ENCODE measurements at regions not wholly inside any gene's neighbourhood (a gene's known extent, or its start where the extent isn't known, plus 50 kb on each side); places are given as distances from the start of the nearest gene placed in this dataset.
"Not testable (repeated sequence)": the region's sequence is repeated elsewhere in the genome, so short reads cannot be mapped to it uniquely, and the experiment has no call there.

DNA sequence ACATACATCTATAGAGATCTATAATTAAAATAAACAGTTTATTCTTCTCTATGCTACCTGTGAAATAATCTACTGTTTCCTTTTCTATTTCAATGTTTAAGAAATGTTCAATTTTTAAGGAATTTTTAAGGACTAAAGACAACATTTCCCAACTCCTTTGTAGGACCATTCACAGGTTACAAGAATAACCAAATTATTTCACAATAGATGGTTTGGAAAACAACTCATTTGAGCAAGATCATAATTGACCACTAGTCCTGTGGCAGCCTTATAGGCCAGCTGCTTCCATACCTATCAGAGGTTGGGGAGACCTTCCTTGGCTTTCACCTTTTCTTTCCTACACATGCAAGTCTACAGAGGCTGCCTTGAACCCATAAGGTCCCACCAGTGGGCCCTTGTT is 193.7 kb downstream of the TTC39B start:
- intact Hi-C loops (cut with DNase I) = no loop called here
- no peak for DNase-seq

DNA sequence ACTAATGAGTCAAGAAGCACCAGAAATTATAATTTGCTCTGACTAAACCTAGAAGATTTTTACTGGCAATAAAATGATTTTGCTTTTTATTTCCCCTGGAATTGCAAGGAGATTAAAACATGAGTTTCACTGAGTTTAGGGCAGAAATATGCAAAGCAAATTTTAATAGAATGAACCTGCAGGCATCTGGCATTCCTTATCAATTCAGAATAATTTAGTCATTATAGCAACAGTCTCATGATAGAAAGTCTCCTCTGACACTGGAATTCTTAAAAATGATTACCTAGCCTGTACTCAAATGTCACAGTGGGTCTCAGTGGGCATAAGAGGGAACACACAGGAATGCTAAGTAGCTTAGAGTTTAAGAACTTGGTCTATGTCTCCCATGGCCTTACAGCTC is 195.9 kb downstream of the TTC39B start:
- intact Hi-C loops (cut with DNase I) = no loop called here
- no peak for DNase-seq

DNA sequence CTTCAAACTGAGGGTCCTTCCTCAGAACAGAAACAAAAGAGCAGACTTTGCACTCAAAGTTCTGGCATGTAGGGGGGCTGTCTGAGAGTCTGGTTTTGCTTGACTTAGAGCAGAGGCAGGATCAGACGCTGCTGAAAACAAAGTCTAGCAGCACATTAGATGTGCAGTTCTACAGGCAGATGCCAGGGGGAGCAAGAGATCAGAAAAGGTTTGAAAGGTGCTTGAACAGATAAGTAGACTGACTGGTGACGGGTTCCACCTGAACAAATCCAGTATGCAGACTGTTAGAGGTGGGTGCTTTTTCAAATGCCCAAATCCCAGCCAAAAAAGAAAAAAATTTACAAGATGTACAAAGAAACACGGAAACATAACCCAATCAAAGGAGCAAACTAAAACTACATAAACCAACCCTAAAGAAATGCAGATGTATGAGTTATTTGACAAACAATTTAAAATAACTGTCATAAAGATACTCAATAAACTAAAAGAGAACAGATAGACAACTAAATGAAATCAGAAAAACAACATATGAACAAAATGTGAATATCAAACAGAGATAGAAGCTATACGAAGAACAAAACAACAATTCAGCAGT is 194.7 kb upstream of the FREM1 start:
- intact Hi-C loops (cut with DNase I) = no loop called here

DNA sequence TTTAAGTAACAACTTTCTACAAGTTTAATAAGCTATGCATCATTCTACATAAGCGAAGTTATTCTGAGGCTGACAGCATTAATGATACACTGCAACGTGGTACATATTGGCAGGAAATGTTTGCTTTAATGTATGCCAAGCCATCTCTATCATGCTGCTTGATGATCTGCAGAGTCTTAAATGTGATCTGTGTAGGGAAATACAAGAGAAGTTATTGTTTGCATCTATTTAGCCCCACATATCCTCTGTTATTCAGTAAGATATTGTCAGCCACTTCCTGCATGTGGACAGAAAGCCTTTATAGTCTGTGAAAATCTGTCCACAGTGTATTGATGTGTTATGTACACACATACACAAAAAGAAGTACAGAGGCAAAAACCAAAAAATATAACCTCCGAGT is 193.1 kb upstream of the FREM1 start:
- intact Hi-C loops (cut with DNase I) = no loop called here

More for the DNA sequence above, 194.7 kb upstream of the FREM1 start:
- DNase-seq = peak in 29 of 42 donors; percentile 6 to 69 (median 34)

DNA sequence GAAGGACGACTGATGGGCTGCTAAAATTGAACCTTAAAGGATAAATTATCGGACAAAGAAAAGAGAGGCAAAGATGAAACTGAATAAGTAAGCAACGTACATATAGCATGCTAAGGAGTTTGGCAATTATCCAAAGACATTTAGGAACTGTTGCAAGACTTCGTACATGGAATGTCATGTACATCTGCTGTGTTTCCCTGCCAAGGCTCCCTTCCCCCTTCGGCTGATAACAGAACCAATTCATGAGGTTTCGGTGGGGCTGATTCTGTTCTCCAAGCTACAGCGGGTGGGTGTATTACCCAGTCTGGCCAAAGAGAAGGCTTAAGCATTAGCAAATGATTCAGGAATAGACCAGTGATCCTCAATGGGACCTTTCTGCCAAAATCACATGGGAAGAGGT is 190.9 kb upstream of the FREM1 start:
- intact Hi-C loops (cut with DNase I) = no loop called here
- DNase-seq = no peak

More for the DNA sequence above, 193.1 kb upstream of the FREM1 start:
- no peak for DNase-seq

DNA sequence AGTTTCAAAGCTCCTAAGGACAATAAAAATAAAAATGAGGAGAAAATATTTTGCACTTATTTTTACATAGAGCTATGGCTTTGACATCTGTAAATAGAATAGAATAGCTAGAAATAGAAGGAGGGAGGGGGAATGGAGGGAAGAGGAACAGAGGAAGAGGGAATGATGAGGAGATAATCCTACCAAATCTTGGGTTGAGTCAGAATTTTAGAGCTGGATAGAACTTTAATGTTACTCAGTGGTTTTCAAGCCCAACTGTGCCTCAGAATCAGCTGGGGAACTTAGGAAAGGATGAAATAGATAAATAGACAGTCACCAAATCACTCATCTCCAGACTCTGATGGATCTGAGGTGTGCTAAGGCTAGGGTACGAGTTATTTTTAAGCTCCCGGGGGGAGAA is 190.3 kb upstream of the FREM1 start:
- intact Hi-C loops (cut with DNase I) = no loop called here
- no peak for DNase-seq

DNA sequence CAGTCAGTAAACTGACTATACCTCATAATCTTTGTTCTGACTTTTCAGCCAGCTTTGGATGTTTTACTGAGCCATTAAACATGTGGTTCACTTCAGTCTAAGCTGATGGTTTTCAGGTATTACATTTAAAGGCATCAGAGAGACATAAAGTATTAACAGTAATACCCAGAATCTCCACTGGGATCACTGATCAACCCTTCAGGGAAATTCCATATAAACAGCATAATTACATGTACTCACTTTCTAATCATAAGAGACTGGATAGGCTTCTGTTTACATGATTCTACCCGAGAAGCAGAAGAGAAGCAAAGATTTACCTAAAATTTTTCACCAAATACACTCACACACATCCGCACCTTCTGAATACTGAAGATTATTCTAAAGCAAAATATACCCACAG is 186.7 kb upstream of the FREM1 start:
- DNase-seq = no peak
- intact Hi-C loops (cut with DNase I) = no loop called here

DNA sequence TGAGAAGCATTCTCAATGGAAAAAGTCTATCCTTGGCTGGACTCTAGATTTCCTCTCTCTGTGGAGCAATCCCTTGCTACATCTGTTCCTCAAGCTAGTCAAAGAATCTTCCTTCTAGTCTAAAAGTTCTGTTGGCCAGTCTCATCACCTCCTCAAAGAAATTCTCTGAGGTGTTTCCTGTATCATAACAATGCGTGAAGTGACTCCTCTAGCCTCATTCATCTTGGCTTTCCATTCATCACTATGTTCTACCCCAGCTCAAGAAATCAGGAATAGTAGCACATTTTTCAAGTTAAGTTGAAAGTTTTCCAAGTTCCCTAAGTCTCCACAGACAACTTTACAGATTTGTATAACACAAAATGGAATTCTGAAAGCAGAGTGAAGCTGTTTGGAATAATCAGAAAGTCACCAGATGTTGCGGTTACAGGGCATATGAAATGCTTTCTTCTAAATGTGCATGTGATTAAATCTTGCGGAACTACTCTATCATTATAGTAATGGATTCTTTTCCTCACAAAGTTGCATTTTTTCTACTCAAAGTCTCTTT is 176.6 kb upstream of the FREM1 start:
- DNase-seq = no peak
- intact Hi-C loops (cut with DNase I) = no loop called here

DNA sequence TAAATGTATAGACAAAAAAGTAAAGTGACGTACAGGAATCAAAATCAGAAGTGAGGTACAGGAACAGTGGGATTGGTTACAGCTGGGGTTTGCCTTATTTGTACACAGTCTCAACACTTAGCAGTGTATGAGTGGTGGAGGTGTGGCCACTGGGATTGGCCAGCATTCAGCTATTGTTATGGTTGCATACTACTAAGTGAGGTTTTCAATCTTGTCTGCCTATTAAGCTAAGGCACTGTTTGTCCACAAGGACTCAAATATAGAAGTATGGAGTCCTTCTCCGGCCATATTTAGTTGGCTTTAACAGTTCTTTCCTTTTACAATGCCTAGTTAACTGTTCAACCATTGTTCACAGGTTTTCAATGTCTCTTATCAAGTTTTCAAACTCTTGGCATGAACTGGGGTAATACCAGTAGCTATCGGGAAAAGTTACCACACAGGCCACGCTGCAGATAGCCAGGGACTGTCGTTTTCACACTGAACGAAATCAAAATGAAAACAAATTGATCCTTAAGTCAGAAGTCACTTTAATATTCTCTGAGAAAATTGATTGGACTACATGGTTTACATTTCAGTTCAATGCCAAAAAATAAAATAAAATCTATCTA is 176.0 kb upstream of the FREM1 start:
- intact Hi-C loops (cut with DNase I) = no loop called here
- no peak for DNase-seq

DNA sequence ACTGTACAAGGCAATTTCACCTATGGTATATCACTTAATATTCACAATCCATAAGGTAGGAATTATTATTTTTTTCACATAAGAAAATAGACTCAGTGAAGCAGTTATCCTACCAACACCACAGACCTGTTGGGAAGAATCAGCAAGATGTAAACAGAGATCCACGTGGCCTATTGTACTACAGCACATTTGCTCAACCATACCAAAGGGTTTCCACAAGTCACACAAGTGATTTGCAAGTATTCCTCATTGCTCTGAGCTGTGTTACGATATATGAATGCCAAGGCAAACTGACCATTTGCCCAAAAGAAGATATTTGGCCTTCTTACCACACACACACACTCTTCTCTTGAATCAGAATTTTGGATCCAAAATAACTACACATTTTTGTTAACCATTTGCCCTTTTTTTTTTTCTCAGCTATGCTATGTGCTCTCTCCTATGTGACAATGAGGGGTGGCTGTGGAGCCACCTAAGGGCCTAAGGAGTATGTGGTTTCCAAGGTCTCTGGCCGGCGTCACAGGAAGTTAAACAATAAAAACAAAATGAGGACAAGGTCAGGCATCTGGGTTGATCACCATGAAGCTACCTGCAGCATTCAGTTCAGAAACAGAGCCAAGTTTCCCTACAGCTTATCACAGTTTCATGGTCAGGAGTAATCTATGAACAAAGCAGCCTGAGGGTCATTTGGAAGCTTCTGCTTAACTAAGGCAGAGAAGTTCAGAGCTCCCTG is 171.0 kb upstream of the FREM1 start:
- no peak for DNase-seq
- intact Hi-C loops (cut with DNase I) = no loop called here

DNA sequence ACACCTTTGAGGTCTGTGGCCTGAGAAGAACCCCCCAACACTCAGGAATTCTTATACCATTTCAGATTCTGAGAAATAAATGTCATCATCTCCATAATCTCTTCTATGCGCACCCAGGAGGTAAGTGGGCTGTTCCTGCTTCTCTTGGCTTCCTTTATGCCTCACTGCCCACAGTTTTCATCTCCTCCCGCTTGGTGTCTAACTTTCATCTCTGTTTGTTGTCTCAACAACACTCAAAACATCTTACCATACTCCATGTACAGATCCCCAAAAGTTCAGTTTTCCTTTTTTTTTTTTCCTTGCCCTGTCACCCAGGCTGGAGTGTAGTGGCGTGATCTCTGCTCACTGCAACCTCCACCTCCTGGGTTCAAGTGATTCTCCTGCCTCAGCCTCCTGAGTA is 170.2 kb upstream of the FREM1 start:
- no peak for DNase-seq
- intact Hi-C loops (cut with DNase I) = no loop called here

DNA sequence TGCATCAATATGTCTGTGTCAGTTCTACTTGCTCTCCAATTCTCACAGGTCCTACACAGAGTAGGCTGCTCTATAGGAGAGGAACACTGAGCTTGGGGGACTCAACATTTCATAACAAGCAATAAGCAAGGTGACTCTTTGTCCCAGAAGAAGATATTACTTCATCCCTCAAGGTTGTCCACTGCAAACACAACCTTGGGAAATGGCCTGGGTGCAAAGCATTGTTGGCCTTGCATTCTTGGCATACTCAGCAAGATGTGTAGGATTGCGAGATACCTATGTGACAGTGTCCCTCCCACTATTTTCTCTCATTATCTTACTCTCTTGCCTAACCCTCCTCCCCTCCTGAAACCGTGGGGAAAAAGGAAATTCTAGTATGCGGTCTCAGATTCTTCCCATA is 169.8 kb upstream of the FREM1 start:
- intact Hi-C loops (cut with DNase I) = no loop called here

DNA sequence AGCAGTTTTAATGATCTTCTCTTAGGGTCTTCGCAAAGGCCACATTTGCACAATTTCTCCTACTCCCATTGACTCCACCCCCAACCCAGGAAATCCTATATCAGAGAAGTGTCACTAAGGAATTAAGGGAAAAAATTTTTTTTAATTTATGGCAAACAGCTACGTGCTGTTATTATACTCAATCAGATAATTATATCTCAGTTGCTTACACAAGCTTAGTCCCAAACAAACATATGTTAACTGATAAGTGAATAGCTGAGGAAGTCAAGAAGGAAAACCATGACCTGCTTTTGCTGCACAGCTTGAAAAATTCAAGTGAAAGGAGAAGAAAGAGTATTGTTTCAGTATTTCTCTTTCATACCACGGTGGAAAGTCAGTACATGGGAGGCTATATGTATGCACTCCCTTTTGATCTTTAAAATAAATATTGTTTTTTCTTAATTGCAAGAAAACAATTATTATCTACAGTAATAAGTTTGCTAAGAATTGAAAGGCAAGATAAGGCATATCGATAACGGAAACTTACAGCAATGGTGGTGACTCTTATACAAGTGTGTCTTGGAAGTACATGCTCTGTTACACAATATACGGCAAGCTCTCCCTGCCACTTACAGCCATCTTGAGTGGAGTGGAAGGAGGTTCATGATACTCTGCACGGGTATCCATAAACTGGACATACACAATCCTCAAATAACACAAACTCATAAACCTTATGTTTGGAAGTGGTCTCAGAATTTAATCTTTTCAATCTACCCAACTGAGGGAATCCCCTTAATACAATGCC is 167.9 kb upstream of the FREM1 start:
- intact Hi-C loops (cut with DNase I) = no loop called here
- no peak for DNase-seq

More for the DNA sequence above, 169.8 kb upstream of the FREM1 start:
- no peak for DNase-seq

DNA sequence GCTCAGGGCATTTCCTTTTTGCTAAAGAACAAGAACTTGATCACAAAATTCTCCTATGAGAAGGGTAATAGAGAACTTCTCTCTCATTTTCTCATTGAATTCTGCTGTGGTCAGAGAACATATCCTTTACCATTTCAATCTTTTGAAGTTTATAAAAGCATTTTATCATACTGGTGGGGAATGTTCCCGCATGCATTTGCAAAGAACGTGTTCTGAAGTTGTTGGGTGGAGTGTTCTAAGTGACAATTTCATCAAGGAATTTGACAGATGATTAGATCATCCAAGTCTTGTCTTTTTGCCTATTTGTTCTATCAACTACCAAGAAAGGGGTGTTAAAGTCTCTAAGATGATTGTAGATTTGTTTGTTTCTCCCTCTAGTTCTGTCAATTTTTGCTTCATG is 163.4 kb upstream of the FREM1 start:
- no peak for DNase-seq
- intact Hi-C loops (cut with DNase I) = no loop called here

DNA sequence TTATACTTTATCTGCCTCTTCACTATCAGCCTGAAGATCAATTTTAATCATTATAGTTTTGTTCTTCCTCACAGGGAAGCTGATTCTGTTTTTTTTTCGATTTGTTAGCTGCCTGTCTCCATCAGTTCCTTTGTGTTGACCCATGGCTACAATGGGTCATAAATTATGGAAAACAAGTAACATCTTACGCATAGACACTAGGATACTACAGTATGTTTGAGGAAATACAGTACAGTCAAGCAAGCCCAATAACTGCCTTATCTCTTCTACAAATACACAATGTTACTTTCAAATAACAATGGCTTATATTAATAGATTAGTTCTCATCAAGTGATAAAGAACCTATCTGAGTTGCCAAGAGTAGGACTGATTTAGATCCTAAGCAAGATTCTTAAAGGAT is 160.5 kb upstream of the FREM1 start:
- intact Hi-C loops (cut with DNase I) = no loop called here
- DNase-seq = no peak

DNA sequence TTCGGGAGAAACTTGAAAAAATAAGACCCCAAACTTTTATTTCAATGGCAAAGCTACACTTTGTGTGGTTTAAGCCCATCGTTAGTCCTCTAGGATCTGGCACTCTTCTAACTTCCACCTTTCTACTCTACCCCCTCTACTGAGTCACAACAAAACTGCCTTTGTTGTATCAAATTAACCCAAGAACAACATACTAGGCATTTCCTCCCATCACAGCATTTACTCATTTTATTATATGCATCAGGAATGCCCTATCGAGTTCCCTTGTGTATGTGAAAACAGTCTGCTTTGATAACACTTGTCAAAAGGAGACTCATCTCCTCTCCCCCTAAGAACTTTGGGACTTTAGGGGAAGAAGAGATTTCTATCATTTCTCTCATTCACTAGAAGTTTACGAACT is 158.9 kb upstream of the FREM1 start:
- intact Hi-C loops (cut with DNase I) = no loop called here
- no peak for DNase-seq

DNA sequence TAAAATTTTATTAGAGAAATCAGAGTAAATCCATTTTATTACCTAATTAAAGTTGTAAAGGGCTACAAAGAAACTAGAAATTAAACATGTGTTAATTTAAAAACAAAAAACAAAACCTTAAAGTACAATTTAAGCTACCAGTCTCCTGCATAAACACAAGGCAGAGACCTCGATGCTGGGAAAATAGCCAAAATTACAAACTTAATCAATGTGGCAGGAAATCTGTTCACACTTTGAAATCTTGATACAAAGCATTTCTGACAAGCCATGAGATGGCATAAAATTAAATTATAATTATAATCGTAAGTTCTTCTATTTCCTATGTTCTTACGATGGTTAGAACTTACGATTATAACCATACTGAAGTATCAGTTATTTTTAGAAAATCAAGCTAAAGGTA is 158.0 kb upstream of the FREM1 start:
- no peak for DNase-seq
- intact Hi-C loops (cut with DNase I) = no loop called here

DNA sequence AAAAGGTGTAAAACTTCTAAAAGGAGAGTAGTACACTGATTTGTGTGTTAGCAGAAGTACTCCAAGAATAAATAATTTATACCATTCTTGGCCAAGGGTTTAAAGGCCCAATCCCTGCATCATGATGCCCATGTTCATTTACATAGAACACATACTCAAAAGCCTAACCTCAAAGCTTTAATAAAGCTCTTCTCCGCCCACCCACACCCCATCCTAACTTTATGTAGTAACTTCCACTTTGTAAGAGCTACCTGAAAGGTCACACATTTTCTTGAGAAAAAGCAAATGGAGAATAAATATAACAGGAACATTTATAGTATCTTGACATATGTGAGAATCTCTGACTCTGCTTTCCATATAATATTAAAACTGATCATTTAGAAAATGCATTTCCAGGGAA is 148.8 kb upstream of the FREM1 start:
- DNase-seq = no peak
- intact Hi-C loops (cut with DNase I) = no loop called here

DNA sequence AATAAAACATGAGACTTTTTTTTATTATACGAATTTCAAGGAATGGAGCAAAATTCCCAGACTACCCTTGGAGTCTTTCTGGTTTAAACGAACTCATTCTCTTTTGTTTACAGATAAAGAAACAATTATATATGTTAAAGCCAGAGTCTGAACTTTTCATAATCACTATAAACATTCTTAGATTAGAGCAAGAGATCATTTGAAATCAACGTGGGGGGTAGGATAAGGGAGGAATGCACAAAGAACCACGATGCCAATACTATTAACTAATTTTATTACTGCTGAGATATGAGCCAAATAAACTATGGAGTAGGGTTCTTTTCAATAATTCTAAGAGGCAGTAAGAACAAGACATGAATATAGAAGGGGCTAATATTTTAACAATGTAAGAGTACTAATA is 148.0 kb upstream of the FREM1 start:
- intact Hi-C loops (cut with DNase I) = no loop called here
- no peak for DNase-seq

DNA sequence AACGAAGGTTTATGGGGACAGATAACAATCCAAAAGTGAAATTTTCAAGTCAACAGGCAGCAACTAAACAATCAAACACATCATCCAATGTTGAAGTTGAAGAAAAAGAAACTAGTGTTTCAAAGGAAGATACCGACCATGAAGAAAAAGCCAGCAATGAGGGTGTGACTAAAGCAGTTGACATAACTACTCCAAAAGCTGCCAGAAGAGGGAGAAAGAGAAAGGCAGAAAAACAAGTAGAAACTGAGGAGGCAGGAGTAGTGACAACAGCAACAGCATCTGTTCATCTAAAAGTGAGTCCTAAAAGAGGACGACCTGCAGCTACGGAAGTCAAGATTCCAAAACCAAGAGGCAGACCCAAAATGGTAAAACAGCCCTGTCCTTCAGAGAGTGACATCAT is 145.1 kb upstream of the FREM1 start:
- DNase-seq; intact Hi-C loops (cut with DNase I): not testable (repeated sequence)
